ENCODE measurements at regions not wholly inside any gene's neighbourhood (a gene's known extent, or its start where the extent isn't known, plus 50 kb on each side); places are given as distances from the start of the nearest gene placed in this dataset.
"Not testable (repeated sequence)": the region's sequence is repeated elsewhere in the genome, so short reads cannot be mapped to it uniquely, and the experiment has no call there.

DNA sequence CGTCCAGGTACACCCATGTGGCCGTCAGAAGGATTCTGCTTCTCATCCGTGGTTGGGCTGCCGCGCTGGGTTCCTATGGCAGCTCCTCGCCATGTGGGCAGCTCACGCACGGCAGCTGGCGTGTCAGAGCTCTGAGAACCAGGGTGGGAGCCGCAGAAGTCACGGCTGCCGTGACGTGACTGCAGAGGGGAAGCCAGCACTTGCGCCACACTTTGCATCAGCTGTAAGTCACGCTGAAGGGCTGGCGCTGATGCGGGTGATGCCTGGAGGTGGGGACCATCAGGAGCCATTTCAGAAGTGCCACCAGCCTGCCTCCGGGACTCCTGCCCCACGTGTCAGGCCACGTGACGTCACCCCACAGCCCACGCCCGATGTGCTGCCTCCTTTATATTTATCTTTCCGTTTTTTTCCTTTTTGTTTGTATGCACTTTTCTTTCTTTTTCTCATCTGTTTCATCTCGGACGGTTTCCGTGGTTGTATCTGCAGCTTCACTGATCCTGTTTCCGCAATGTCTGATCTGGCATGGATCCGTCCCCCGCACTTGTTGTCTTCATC, 133.2 kb downstream of the IGLL1 start:
- ChIA-PET POLR2A (no interaction called here), CTCF (no interaction called here)
- no peak for TF ChIP-seq TARDBP (IDR thresholded peaks at IDR 0.05)
- TF ChIP-seq ARNT (IDR thresholded peaks at IDR 0.05), result no peak
- TF ChIP-seq FOXK2 (IDR thresholded peaks at IDR 0.05), result no peak
- TF ChIP-seq BHLHE40 (IDR thresholded peaks at IDR 0.05; ENCODE audit: borderline replicate concordance), result no peak
- no peak for TF ChIP-seq L3MBTL2 (conservative IDR thresholded peaks at IDR 0.05)
- TF ChIP-seq FOXA1 (IDR thresholded peaks at IDR 0.05), result no peak
- no peak for TF ChIP-seq LEF1 (IDR thresholded peaks at IDR 0.05; ENCODE audit: borderline replicate concordance)
- no peak for TF ChIP-seq HDGF (IDR thresholded peaks at IDR 0.05; ENCODE audit: borderline replicate concordance)
- no peak for TF ChIP-seq NFRKB (IDR thresholded peaks at IDR 0.05)
- no peak for TF ChIP-seq FOXM1 (IDR thresholded peaks at IDR 0.05; ENCODE audit: borderline replicate concordance)
- TF ChIP-seq ZNF384 (IDR thresholded peaks at IDR 0.05), result no peak
- TF ChIP-seq, protein P1, sequence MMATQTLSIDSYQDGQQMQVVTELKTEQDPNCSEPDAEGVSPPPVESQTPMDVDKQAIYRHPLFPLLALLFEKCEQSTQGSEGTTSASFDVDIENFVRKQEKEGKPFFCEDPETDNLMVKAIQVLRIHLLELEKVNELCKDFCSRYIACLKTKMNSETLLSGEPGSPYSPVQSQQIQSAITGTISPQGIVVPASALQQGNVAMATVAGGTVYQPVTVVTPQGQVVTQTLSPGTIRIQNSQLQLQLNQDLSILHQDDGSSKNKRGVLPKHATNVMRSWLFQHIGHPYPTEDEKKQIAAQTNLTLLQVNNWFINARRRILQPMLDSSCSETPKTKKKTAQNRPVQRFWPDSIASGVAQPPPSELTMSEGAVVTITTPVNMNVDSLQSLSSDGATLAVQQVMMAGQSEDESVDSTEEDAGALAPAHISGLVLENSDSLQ (IDR thresholded peaks at IDR 0.05), result no peak
- TF ChIP-seq ELF4 (IDR thresholded peaks at IDR 0.05), result no peak
- TF ChIP-seq SUZ12 (IDR thresholded peaks at IDR 0.05), result no peak
- no peak for TF ChIP-seq CTBP1 (IDR thresholded peaks at IDR 0.05; ENCODE audit: borderline replicate concordance)
- no peak for TF ChIP-seq SP1 (IDR thresholded peaks at IDR 0.05)
- DNase-seq (ENCODE audit: extremely low spot score), result no peak

DNA sequence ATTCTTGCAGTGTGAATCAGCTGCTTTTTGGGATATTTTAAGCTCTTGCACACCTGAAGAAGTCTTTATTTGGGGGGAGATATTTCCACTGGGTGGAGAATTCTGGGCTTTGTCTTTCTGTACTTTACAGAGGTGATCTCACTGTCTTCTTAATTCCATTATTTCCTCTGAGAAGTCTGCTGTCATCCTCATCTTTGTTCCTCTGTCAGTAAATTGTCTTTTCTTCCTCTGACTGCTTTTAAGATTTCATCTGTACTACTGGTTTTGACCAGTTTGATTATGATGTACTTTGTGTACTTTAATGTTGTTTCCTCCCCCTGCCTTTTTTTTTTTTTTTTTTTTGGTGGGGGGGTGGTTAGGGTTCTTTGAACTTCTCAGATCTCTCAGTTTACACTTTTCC, 133.9 kb downstream of the IGLL1 start:
- POLR2A ChIA-PET; CTCF ChIA-PET; DNase-seq (ENCODE audit: extremely low spot score): not testable (repeated sequence)

DNA sequence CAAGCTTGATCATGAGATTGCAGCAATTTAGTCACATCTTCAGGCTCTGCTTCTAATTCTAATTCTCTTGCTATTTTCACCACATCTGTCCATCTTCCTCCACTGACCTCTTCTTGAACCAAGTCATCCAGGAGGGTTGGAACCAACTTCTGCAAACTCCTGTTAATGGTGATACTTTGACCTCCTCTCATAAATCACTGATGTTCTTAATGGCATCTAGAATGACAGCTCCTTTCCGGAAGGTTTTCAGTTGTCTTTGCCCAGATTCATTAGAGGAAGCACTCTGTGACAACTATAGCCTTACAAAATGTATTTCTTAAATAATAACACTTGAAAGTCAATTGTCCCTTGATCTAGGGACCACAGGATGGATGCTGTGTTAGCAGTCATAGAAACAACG, 136.2 kb downstream of the IGLL1 start:
- CTCF ChIA-PET, POLR2A ChIA-PET: not testable (repeated sequence)

DNA sequence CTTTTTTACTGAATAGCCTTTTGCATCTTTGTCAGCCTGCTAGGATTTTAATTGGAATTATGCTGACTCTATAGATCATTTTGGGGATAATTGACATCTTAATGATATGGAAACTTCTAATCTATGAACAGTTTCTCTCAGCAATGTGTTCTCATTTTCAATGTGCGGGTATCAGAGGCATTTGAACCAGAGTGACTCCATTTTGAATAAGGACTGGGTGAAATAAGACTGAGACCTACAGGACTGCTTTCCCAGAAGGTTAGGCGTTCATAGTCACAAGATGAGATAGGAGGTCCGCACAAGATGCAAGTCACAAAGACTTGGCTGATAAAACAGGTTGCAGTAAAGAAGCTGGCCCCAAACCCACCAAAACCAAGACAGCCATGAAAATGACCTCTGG, 140.5 kb downstream of the IGLL1 start:
- DNase-seq (ENCODE audit: extremely low spot score); CTCF ChIA-PET; POLR2A ChIA-PET: not testable (repeated sequence)

More for the DNA sequence above, 136.2 kb downstream of the IGLL1 start:
- DNase-seq (ENCODE audit: extremely low spot score), result not testable (repeated sequence)

DNA sequence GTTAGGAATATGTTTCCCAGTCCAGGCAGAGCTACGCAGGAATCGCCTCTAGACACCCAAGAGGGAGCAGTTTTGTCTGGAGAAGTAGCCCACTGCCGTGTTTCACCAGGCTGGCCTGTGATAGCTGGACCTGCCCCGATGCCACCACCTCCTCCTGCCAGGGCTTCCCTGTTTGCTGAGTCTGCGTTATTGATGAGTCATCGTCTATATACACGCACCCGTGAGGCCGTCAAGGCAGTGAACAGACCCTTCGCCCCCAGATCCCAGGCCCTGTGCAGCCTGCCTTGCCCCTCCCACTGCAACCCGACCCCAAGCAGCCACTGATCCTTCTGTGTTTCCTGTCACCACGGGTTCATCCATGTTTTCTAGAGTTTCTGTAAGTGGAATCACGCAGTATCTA, 141.9 kb downstream of the IGLL1 start:
- ChIA-PET CTCF (no interaction called here), POLR2A (no interaction called here)
- TF ChIP-seq, protein P1 (IDR thresholded peaks at IDR 0.05), result no peak
- TF ChIP-seq LEF1 (IDR thresholded peaks at IDR 0.05; ENCODE audit: borderline replicate concordance) (no peak), BHLHE40 (IDR thresholded peaks at IDR 0.05; ENCODE audit: borderline replicate concordance) (no peak), ELF4 (IDR thresholded peaks at IDR 0.05) (no peak), CTBP1 (IDR thresholded peaks at IDR 0.05; ENCODE audit: borderline replicate concordance) (no peak), ARNT (IDR thresholded peaks at IDR 0.05) (no peak), SP1 (IDR thresholded peaks at IDR 0.05) (no peak), L3MBTL2 (conservative IDR thresholded peaks at IDR 0.05) (no peak), FOXA1 (IDR thresholded peaks at IDR 0.05) (no peak), FOXK2 (IDR thresholded peaks at IDR 0.05) (no peak), SUZ12 (IDR thresholded peaks at IDR 0.05) (no peak), FOXM1 (IDR thresholded peaks at IDR 0.05; ENCODE audit: borderline replicate concordance) (no peak), ZNF384 (IDR thresholded peaks at IDR 0.05) (no peak), TARDBP (IDR thresholded peaks at IDR 0.05) (no peak)
- DNase-seq (ENCODE audit: extremely low spot score), result no peak

DNA sequence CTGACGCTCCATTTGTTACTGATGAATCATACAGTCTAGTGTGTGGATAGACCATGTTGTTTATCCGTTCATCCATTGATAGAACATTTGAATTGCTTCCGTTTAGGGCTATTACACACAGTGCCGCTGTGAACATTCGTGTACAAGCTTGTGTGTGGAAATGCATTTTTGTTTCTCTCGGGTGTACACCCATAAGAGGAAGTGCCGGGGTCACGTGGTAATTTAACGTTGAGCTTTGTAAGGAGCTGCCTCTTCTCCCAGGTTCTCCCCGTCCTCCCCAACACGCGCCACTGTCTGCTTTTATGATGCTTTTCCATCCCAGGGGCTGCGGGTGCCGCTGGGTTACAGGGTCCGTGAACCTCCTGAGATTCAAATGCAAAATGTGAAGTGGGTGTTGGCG, 142.3 kb downstream of the IGLL1 start:
- TF ChIP-seq NFRKB (IDR thresholded peaks at IDR 0.05), result no peak
- no peak for TF ChIP-seq SP1 (IDR thresholded peaks at IDR 0.05)
- TF ChIP-seq TARDBP (IDR thresholded peaks at IDR 0.05), result no peak
- TF ChIP-seq FOXK2 (IDR thresholded peaks at IDR 0.05), result no peak
- no peak for TF ChIP-seq L3MBTL2 (conservative IDR thresholded peaks at IDR 0.05)
- TF ChIP-seq SUZ12 (IDR thresholded peaks at IDR 0.05), result no peak
- TF ChIP-seq, protein P1 (IDR thresholded peaks at IDR 0.05), result no peak
- no peak for TF ChIP-seq LEF1 (IDR thresholded peaks at IDR 0.05; ENCODE audit: borderline replicate concordance)
- no peak for TF ChIP-seq ZNF384 (IDR thresholded peaks at IDR 0.05)
- no peak for TF ChIP-seq ARNT (IDR thresholded peaks at IDR 0.05)
- TF ChIP-seq HDGF (IDR thresholded peaks at IDR 0.05; ENCODE audit: borderline replicate concordance), result no peak
- DNase-seq (ENCODE audit: extremely low spot score), result no peak
- POLR2A ChIA-PET, result no interaction called here
- CTCF ChIA-PET, result no interaction called here

DNA sequence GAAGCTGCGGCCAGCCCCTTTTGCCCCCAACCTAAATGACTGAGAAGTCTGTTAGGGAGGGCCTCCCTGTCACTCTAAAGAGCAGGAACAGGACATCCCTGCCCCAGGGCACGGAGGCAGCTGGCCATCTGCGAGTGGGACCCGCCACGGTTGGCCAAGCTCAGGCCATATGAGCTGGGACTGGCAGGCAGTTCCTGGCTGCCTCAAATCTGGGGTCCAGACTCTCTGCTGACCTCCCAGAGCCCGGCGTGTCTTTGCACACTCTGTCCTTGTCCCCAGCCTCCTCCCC, 143.0 kb downstream of the IGLL1 start:
- POLR2A ChIA-PET, CTCF ChIA-PET: not testable (repeated sequence)

DNA sequence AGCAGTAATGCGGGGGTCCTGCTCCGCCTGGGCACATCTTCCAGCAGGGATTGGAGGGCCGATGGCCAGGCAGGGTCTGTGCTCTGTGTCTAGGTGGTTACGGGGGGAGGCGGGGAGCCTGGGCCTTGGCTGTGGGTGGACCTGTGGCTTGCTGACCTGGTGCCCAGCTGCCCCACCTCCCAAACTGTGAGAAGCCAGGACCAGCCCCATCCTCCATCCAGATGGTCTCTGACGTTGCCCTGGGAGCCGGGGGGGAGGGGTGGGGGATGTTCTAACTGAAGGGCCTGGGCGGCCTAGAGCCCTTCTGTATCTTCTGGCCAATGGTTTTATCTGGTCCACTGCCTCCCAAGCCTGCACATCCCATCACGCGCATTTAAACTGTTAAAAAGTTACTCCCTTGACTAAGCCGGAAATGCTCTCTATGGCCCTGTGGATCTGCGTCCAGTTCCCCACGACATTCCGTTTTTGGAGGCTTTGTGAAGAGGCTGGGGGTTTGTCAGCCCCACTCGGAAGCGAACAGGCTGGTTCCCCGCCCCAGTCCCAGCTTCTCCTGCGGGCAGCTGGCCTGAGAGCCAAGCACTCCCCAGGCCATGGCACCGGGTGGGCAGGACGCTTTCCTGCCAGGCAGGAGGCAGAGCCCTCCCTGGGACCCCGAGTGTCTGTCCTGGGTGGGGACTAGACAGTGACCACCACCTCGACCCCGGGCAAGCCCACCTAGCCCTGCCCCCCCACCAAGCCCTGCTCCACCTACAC, 143.6 kb downstream of the IGLL1 start:
- POLR2A ChIA-PET, CTCF ChIA-PET: not testable (repeated sequence)

More for the DNA sequence above, 143.0 kb downstream of the IGLL1 start:
- DNase-seq (ENCODE audit: extremely low spot score), result not testable (repeated sequence)

DNA sequence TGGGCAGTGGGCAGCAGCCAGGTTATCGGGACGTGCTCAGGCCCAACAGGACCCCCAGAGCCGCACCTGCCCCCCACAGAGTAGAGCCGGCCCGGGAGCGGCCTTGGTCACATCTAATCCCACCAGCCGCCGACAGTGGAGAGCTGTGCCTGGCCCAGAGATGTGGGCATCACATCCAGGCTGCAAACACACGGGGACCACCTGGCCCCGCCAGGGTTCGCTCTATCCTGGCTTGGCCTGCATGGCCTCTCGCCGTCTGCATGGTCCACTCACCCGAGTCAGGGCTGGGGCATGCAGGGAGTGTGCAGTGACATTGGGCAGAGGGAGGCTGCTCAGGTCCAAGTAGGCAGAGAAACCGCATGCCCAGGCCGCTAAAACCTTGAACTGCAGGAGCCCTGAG, 144.9 kb downstream of the IGLL1 start:
- CTCF ChIA-PET, result not testable (repeated sequence)

More for the DNA sequence above, 143.6 kb downstream of the IGLL1 start:
- DNase-seq (ENCODE audit: extremely low spot score), result not testable (repeated sequence)

DNA sequence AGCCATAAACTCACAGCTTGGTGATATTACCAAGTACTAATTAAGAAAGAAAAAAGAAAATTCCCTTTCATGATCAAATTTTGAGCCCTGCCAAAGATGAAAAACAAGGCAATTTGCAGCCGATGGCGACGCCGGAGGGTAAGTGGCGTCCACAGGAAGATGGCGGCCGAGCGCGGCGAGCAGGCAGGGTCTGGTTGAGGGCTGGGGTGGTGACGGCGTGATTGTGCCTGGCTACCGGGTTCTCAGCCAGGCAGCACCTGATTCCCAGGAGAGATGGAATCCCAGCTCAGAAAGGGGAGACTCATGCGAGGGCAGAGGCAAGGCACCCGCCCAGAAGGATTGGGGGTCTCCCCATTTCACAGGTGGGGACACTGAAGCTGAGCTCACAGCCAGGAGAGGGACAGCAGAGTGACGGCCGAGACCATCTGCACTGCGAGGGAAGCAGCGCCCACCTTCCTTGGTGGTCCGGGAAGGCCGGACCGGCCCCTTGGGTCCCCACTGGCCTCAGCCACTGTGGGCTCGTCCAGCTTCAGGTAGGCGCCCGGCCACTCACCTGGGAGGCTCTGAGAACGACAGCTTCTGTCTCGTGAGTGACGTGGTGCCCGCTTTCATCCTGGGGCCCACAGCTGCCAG, 145.8 kb downstream of the IGLL1 start:
- CTCF ChIA-PET, result not testable (repeated sequence)
- POLR2A ChIA-PET, result interaction anchor here (0.9 kb wide), 1 partner anchor 23 kb away, joined by 3 read pairs; no protein-coding TSS in a partner anchor

More for the DNA sequence above, 144.9 kb downstream of the IGLL1 start:
- DNase-seq (ENCODE audit: extremely low spot score); POLR2A ChIA-PET: not testable (repeated sequence)

More for the DNA sequence above, 145.8 kb downstream of the IGLL1 start:
- DNase-seq (ENCODE audit: extremely low spot score), result not testable (repeated sequence)
